ENCODE measurements at regions not wholly inside any gene's neighbourhood (a gene's known extent, or its start where the extent isn't known, plus 50 kb on each side); places are given as distances from the start of the nearest gene placed in this dataset.

DNA sequence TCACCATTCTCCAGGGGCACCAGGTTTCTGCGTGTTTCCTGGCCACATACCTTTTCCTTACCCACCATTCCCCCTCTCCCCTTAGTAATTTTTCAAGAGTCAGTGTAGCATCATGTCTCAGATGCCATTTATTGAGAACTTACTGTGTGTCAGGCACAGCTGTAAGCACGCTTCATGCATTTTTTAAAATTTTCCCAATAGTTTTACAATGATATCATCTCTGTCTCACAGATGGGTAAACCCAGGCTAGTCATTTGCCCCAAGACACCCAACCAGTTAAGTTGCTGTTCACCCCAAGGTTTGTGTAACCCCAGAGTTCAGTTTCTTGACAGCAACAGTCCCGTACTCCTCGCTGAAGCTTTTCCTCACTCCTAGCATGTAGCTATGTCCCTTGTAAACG lies 56.4 kb upstream of the IRX3 start:
- Mint-ChIP-seq H3K36me3 (ENCODE audit: low read depth) (no peaks in the 10 kb centered on the region), H3K27me3 (ENCODE audit: low read depth) (no peaks in the 10 kb centered on the region), H3K27ac (ENCODE audit: unreplicated experiment) (no peak overlapping the region), H3K4me1 (peaks cover 4% of the 10 kb centered on the region), H3K9me3 (no peaks in the 10 kb centered on the region), H3K4me3 (no peak overlapping the region)
- TF ChIP-seq, protein P1, sequence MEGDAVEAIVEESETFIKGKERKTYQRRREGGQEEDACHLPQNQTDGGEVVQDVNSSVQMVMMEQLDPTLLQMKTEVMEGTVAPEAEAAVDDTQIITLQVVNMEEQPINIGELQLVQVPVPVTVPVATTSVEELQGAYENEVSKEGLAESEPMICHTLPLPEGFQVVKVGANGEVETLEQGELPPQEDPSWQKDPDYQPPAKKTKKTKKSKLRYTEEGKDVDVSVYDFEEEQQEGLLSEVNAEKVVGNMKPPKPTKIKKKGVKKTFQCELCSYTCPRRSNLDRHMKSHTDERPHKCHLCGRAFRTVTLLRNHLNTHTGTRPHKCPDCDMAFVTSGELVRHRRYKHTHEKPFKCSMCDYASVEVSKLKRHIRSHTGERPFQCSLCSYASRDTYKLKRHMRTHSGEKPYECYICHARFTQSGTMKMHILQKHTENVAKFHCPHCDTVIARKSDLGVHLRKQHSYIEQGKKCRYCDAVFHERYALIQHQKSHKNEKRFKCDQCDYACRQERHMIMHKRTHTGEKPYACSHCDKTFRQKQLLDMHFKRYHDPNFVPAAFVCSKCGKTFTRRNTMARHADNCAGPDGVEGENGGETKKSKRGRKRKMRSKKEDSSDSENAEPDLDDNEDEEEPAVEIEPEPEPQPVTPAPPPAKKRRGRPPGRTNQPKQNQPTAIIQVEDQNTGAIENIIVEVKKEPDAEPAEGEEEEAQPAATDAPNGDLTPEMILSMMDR (conservative IDR thresholded peaks at IDR 0.05), result no peak
- no peak for DNase-seq (ENCODE audit: low read depth, low spot score)

DNA sequence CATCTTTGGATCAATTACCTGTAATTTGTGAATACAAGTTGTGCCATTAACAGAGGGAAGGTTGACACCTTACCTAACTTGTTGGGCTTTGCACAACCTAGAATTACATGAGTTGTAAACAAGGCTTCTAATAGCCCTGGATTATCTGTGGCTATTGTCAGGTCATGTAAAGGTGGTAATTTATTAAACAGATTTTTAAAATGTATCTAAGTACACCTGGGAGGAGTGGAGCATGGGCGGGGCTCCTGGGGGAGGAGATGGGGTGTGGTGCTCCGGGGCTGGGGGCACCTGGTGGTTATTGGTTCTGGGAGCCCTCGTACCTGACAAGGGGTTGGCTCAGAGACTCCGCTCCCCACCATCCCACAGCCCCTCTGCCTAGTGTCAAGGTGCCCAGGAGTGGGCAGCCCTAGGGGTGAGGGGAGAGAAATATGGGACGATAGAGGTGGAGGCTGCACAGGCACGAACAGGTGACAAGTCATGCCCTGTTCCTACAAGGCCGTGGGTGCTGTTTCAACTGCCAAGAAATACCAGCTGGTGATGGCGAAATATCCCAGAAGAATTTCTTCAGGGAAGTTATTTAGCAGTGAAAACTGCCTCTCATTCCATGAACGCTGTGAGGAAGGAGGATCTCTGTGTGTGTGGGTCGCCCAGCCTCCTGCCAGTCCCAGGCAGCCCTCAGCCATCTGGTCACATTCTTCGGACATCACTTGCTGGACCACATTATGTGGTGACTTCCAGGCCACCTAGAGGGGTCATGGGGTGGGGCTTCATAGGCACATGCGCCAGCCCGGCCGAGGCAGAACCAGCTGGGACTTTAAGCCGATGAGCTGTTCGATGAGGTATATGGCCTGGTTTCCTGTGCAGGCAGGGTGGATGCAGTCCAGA lies 55.5 kb upstream of the IRX3 start:
- no peaks in the 10 kb centered on the region for H3K27me3 Mint-ChIP-seq (ENCODE audit: low read depth)
- no peak for DNase-seq (ENCODE audit: low read depth, low spot score)
- no peak overlapping the region for H3K4me3 Mint-ChIP-seq
- no peaks in the 10 kb centered on the region for H3K9me3 Mint-ChIP-seq
- H3K36me3 Mint-ChIP-seq (ENCODE audit: low read depth), result no peaks in the 10 kb centered on the region
- no peak overlapping the region for H3K27ac Mint-ChIP-seq (ENCODE audit: unreplicated experiment)
- peaks cover 4% of the 10 kb centered on the region for H3K4me1 Mint-ChIP-seq
- TF ChIP-seq, protein P1 (conservative IDR thresholded peaks at IDR 0.05), result no peak

DNA sequence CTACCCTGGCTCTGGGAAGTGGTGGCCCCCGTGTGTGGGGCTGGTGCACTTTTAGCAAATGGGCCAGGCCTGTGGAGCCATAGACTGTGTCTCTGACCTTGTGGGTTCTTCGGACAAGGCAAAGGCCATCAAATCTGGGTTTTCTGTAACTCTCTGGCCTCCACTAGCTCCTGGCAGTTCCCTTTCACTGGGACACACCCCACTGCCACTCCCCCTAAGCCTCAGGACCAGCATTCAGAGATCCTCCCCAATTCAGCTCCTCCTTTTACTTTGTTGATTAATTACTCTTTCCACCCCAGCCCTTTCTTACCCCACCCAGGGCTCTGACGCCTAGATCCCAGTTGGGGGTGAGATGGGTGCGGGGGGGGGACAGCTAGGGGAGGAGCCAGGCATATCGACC lies 53.9 kb upstream of the IRX3 start:
- TF ChIP-seq, protein P1 (conservative IDR thresholded peaks at IDR 0.05), result no peak

DNA sequence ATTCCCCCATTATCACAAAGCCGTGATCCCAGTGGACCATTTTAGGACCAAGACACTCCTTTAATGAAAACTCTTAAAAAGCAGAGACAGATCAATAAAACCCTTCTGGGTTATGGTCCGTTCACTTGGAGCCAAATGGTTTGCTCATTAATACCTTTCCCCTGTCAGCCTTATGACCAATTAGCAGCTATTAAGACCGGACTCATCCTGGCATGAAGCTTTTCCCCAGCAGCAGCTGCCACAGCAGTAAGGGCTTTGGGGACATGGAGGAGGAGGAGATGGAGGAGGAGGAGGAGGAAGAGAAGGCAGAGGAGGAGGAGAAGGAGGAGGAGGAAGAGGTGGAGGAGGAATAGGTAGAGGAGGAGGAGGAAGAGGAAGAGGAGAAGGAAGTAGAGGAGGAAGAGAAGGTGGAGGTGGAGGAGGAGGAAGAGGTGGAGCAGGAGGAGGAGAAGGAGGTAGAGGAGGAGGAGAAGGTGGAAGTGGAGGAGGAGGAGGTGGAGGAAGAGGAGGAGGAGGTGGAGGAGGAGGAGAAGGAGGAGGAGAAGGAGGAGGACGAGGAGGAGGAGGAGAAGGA lies 50.1 kb upstream of the IRX3 start:
- Mint-ChIP-seq H3K27ac (ENCODE audit: unreplicated experiment) (no peak overlapping the region), H3K27me3 (ENCODE audit: low read depth) (peaks cover 3% of the 10 kb centered on the region), H3K36me3 (ENCODE audit: low read depth) (no peaks in the 10 kb centered on the region), H3K4me1 (peaks cover 10% of the 10 kb centered on the region), H3K9me3 (no peaks in the 10 kb centered on the region), H3K4me3 (no peak overlapping the region)
- TF ChIP-seq, protein P1 (conservative IDR thresholded peaks at IDR 0.05), result no peak
- no peak for DNase-seq (ENCODE audit: low read depth, low spot score)

More for the DNA sequence above, 53.9 kb upstream of the IRX3 start:
- Mint-ChIP-seq H3K4me3 (no peak overlapping the region), H3K36me3 (ENCODE audit: low read depth) (no peaks in the 10 kb centered on the region), H3K9me3 (no peaks in the 10 kb centered on the region), H3K4me1 (peaks cover 10% of the 10 kb centered on the region), H3K27me3 (ENCODE audit: low read depth) (peaks cover 3% of the 10 kb centered on the region), H3K27ac (ENCODE audit: unreplicated experiment) (no peak overlapping the region)
- DNase-seq (ENCODE audit: low read depth, low spot score), result no peak

All from neural crest cell (in vitro differentiated cells).